ENCODE measurements at regions not wholly inside any gene's neighbourhood (a gene's known extent, or its start where the extent isn't known, plus 50 kb on each side); places are given as distances from the start of the nearest gene placed in this dataset.

GRCh38 chr18:25434745-25435144 is 82.8 kb upstream of the ZNF521 start:
- TF ChIP-seq CTCF (IDR thresholded peaks at IDR 0.05) (no peak), POLR2A (IDR thresholded peaks at IDR 0.05) (no peak)

Data from uterus (tissue), 2 donors.